Glomerular visceral epithelial cell (primary cell): ENCODE measurements at regions not wholly inside any gene's neighbourhood (a gene's known extent, or its start where the extent isn't known, plus 50 kb on each side); places are given as distances from the start of the nearest gene placed in this dataset.
"Not testable (repeated sequence)": the region's sequence is repeated elsewhere in the genome, so short reads cannot be mapped to it uniquely, and the experiment has no call there.

ENCODE experiments used
- DNase-seq: peaks from one replicate; pipeline ENCODE4 v3.0.0-alpha.2; 2016; ENCODE audit errors: extremely low spot score

- DNase-seq: not testable (repeated sequence)
Measured at GRCh38 chr2:13532781-13533523, 816.2 kb downstream of the TRIB2 start.

- DNase-seq: no peak
Measured at GRCh38 chr2:13533524-13533922, 816.8 kb downstream of the TRIB2 start.

GRCh38 chr2:13536941-13537340 lies 820.2 kb downstream of the TRIB2 start:
- DNase-seq: no peak

GRCh38 chr2:13537771-13538349 lies 821.1 kb downstream of the TRIB2 start:
- DNase-seq: no peak

GRCh38 chr2:13539296-13539695 lies 822.6 kb downstream of the TRIB2 start:
- no peak for DNase-seq

GRCh38 chr2:13542061-13542460 lies 825.3 kb downstream of the TRIB2 start:
- DNase-seq: no peak

- DNase-seq: no peak
Measured at GRCh38 chr2:13542642-13543041, 825.9 kb downstream of the TRIB2 start.

GRCh38 chr2:13543550-13543949 lies 826.8 kb downstream of the TRIB2 start:
- DNase-seq: no peak

- no peak for DNase-seq
Measured at GRCh38 chr2:13545320-13545719, 828.6 kb downstream of the TRIB2 start.

- DNase-seq: no peak
Measured at GRCh38 chr2:13546131-13546530, 829.4 kb downstream of the TRIB2 start.

GRCh38 chr2:13550285-13551231 lies 833.8 kb downstream of the TRIB2 start:
- no peak for DNase-seq

- no peak for DNase-seq
Measured at GRCh38 chr2:13558368-13558767, 841.6 kb downstream of the TRIB2 start.

- DNase-seq: no peak
Measured at GRCh38 chr2:13560322-13560721, 843.6 kb downstream of the TRIB2 start.

GRCh38 chr2:13572466-13572865 lies 855.7 kb downstream of the TRIB2 start:
- DNase-seq: no peak

- DNase-seq: no peak
Measured at GRCh38 chr2:13574831-13575230, 858.1 kb downstream of the TRIB2 start.

- no peak for DNase-seq
Measured at GRCh38 chr2:13576406-13577036, 859.8 kb downstream of the TRIB2 start.

- no peak for DNase-seq
Measured at GRCh38 chr2:13578547-13578946, 861.8 kb downstream of the TRIB2 start.

- DNase-seq: no peak
Measured at GRCh38 chr2:13581471-13581870, 864.7 kb downstream of the TRIB2 start.

GRCh38 chr2:13583609-13584008 lies 866.9 kb downstream of the TRIB2 start:
- no peak for DNase-seq

GRCh38 chr2:13584020-13584419 lies 867.3 kb downstream of the TRIB2 start:
- no peak for DNase-seq

- DNase-seq: no peak
Measured at GRCh38 chr2:13585732-13586131, 869.0 kb downstream of the TRIB2 start.

- no peak for DNase-seq
Measured at GRCh38 chr2:13596233-13596632, 879.5 kb downstream of the TRIB2 start.
